ENCODE measurements at regions not wholly inside any gene's neighbourhood (a gene's known extent, or its start where the extent isn't known, plus 50 kb on each side); places are given as distances from the start of the nearest gene placed in this dataset.

- Histone ChIP-seq H3K4me3 (no peak overlapping the region), H3K36me3 (no peaks in the 10 kb centered on the region), H3K9me3 (no peaks in the 10 kb centered on the region), H3K27ac (no peak overlapping the region), H3K27me3 (no peaks in the 10 kb centered on the region), H3K4me1 (peaks cover 0 to 10% (median 4%) of the 10 kb centered on the region in 9 donors)
- no peak for TF ChIP-seq CTCF (IDR thresholded peaks at IDR 0.05)
- DNase-seq (no peak), ATAC-seq (no peak)
- 90 to 94% methylated on average over 5 of the region's 5 CpGs for WGBS, 2 donors
- intact Hi-C loops (cut with DNase I): no loop called here
Measured at GRCh38 chr14:76696791-76697190, 64.5 kb upstream of the VASH1 start.

GRCh38 chr14:76697246-76697905 lies 63.9 kb upstream of the VASH1 start:
- TF ChIP-seq CTCF (IDR thresholded peaks at IDR 0.05): no peak
- no peak overlapping the region for H3K4me3 ChIP-seq
- peaks cover 0 to 10% (median 4%) of the 10 kb centered on the region in 9 donors for H3K4me1 ChIP-seq
- DNase-seq: no peak
- intact Hi-C loops (cut with DNase I): no loop called here
- H3K27me3 ChIP-seq: no peaks in the 10 kb centered on the region
- H3K9me3 ChIP-seq: no peaks in the 10 kb centered on the region
- no peaks in the 10 kb centered on the region for H3K36me3 ChIP-seq
- 81% methylated on average over 5 of the region's 5 CpGs for WGBS, 2 donors
- no peak for ATAC-seq
- no peak overlapping the region for H3K27ac ChIP-seq

DNA sequence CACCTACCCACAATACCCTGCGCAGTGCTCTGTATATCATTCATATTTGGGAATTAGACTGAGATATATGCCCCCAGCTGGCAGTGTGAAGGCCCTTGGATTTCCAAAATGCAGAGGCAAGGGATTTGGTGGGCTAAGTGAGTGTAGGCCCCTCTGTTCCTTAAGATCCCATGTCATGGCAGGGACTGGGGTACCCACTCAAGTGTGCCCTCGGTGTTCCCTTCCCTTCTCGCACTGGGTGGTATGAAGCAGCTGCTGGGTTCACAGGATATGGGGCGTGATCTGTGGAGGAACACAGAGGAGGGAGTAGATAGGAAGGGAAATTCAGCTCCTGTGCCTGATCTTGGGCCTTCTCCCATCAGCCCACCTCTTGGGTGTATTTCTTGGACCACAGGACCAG lies 63.1 kb upstream of the VASH1 start:
- no peak for TF ChIP-seq CTCF (IDR thresholded peaks at IDR 0.05)
- H3K27ac ChIP-seq: no peak overlapping the region
- DNase-seq (no peak), ATAC-seq (no peak)
- intact Hi-C loops (cut with DNase I): no loop called here
- H3K4me1 ChIP-seq: peaks cover 0 to 10% (median 4%) of the 10 kb centered on the region in 9 donors
- 92 to 95% methylated on average over 4 of the region's 4 CpGs for WGBS, 2 donors
- H3K36me3 ChIP-seq: no peaks in the 10 kb centered on the region
- H3K27me3 ChIP-seq: no peaks in the 10 kb centered on the region
- no peaks in the 10 kb centered on the region for H3K9me3 ChIP-seq
- H3K4me3 ChIP-seq: no peak overlapping the region

DNA sequence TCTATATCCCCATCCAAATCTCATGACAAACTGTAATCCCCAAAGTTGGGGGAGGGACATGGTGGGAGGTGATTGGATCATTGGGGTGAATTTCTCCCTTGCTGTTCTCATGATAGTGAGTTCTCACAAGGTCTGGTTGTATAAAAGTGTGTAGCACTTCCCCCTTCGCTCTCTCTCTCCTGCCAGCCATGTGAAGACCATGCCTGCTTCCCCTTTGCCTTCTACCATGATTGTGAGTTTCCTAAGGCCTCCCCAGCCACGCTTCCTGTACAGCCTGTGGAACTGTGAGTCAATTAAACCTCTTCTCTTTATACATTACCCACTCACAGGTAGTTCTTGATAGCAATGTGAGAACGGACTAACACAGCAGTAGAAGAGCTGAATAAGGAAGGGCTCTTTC lies 62.6 kb upstream of the VASH1 start:
- no peaks in the 10 kb centered on the region for H3K9me3 ChIP-seq
- intact Hi-C loops (cut with DNase I): no loop called here
- no peaks in the 10 kb centered on the region for H3K27me3 ChIP-seq
- H3K27ac ChIP-seq: no peak overlapping the region
- DNase-seq: no peak
- no peak for TF ChIP-seq CTCF (IDR thresholded peaks at IDR 0.05)
- H3K4me3 ChIP-seq: no peak overlapping the region
- ATAC-seq: no peak
- WGBS, 2 donors: 92 to 94% methylated on average over 3 of the region's 3 CpGs
- no peaks in the 10 kb centered on the region for H3K36me3 ChIP-seq
- peaks cover 0 to 10% (median 4%) of the 10 kb centered on the region in 9 donors for H3K4me1 ChIP-seq
